GM13976 (cell line): ENCODE measurements at regions not wholly inside any gene's neighbourhood (a gene's known extent, or its start where the extent isn't known, plus 50 kb on each side); places are given as distances from the start of the nearest gene placed in this dataset.

Experiments used
- DNase-seq: peaks from one replicate; pipeline ENCODE4 v3.0.0; 2012; ENCODE audit warnings: low spot score
- CTCF ChIP-seq: IDR thresholded peaks from 2 replicates; pipeline ENCODE4 v1.5.1; 2012; ENCODE audit warnings: borderline replicate concordance, mild to moderate bottlenecking; ENCODE audit not compliant: insufficient read depth; ENCODE audit errors: extremely low read depth, missing control alignments, control extremely low read depth
- in situ Hi-C: fragments of 300-500 bp; cut with MboI; formaldehyde crosslinking; loops from one replicate; pipeline ENCODE4 v1.12.0; 2022; ENCODE audit warnings: low sequenced_read_pairs, mixed read lengths, inconsistent platforms; ENCODE audit not compliant: unreplicated experiment

- no peak for TF ChIP-seq CTCF
- no peak for DNase-seq
- in situ Hi-C loops = no loop called here
These were observed 714.9 kb upstream of the MEF2C start for GRCh38 chr5:89597878-89598277.

DNA sequence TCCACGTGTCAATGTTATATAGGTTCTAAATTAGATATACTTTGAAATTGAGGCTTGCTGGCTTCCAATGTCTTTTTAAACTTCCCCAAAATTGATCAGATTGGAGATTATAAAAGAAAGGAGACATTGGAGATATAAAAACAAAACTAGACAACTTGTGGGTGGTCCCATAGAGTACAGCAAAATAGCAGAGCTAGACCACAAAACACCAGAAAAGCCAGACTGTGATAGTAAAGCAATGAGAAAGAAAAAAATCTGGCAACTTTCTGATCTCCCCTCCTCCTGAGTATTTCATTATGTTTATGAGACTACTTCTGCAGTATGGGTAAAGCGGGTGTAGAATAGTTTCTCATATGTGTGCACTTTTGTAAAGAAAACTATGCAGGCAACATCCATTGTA is 713.8 kb upstream of the MEF2C start:
- TF ChIP-seq CTCF = no peak
- in situ Hi-C loops = no loop called here
- no peak for DNase-seq

DNA sequence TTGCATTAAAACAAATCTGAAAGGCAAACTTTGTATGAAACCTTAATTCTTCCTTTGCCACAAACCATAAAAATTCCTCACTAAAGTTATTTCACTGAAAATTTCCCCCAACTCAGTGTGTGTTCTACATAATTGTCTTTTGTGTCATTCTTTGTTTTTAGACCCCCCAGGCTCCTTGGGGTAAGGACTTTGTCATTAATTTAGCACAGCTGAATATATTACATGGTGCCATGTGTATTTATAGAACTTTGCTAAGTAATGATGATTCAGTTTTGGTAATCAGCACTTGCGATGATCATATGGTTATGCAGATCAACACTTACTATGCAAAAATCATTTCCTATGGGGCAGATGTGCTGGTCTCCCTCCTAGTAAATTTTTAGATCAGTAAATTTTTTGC is 712.1 kb upstream of the MEF2C start:
- DNase-seq = no peak
- in situ Hi-C loops = no loop called here
- no peak for TF ChIP-seq CTCF

DNA sequence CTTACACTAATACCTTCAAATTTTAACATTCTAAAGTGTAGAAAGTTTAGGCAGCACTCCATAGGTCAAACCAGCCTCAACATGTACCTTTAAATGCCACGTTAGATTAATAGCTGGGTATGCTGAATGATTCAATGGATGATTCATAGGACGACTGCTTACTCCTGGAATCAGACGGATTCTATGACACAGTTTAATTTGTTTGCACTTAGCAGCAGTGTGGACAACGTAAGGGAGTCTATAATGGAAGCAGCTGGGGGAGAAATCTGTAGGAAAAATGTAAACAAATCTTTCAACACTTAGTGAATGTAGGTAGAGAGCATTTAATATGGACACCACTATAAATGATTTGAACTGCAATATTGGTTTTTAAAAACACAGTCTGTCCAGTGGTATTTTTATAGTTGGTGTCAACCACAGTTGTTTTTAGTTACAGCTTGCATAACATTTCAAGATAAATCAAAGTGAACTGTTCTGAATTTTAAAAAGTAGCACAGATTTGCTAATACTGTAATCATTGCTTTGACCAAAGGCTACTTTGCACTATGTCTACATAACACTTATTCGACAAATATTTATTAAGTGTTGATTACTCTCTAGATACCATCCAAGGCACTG is 701.5 kb upstream of the MEF2C start:
- in situ Hi-C loops = no loop called here
- TF ChIP-seq CTCF = no peak
- no peak for DNase-seq

GRCh38 chr5:89583534-89583933 is 700.5 kb upstream of the MEF2C start:
- no peak for TF ChIP-seq CTCF
- in situ Hi-C loops = no loop called here

DNA sequence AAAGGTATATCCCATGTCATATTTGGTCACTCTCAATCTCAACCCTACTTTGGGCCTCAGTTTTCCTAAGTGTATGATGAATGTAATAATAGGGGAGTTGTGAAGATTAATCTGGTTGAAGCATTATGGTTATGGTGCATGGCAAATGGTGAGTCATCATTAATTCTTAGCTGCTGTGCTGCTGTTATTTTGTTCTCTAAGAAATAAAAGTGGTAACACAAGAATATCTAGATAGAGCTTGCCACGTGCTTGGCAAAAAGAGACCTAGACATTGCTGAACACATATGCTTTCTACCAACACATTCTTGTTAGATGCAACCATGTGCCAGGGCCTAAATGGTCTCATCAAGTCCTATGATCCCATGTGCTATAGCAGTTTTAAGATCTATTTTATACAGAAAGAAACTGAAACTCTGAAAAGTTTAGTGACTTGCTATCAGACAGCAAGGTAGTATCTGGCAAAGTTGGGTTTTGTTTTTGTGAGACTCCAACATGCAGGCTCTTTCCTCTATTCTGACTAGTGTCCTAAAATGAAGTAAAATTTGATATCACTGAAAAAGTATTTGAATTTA is 699.9 kb upstream of the MEF2C start:
- no peak for DNase-seq
- in situ Hi-C loops = no loop called here
- TF ChIP-seq CTCF = no peak

More at GRCh38 chr5:89583534-89583933, 700.5 kb upstream of the MEF2C start:
- DNase-seq = no peak

DNA sequence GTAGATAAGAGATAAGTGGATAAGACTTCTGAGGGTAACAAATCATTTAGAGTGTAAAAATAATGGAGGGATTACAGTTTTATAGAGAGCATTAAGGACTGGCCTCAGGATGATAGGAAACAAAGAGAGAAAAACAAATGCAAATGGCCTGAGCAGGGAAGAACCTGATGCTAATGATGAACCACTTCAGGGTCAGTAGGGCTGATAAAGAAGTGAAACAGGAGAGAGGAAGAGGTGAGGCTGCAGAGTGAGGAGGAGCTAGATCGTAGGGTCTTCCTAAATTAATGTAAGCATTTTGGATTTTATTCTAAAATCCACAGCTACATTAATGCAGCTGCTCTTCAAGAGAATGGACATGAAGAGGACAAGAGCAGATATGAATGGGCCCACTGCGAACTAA is 698.0 kb upstream of the MEF2C start:
- DNase-seq = no peak
- in situ Hi-C loops = no loop called here
- TF ChIP-seq CTCF = no peak
